ENCODE measurements at regions not wholly inside any gene's neighbourhood (a gene's known extent, or its start where the extent isn't known, plus 50 kb on each side); places are given as distances from the start of the nearest gene placed in this dataset.
A peak's percentile ranks its signal among the peaks of the same experiment; 100 is the strongest.
"Not testable (repeated sequence)": the region's sequence is repeated elsewhere in the genome, so short reads cannot be mapped to it uniquely, and the experiment has no call there.

GRCh38 chr12:131387281-131388163, 323.4 kb upstream of the SFSWAP start:
- DNase-seq (ENCODE audit: low read depth): peak; percentile 83
- H3K4me3 ChIP-seq (ENCODE audit: low read depth, low read length): no peak overlapping the region
- TF ChIP-seq CTCF (IDR thresholded peaks at IDR 0.05; ENCODE audit: low read depth, low read length) (no peak), MYC (IDR thresholded peaks at IDR 0.05; ENCODE audit: low read depth, low read length) (no peak), MAX (IDR thresholded peaks at IDR 0.05; ENCODE audit: low read depth, low read length) (no peak), POLR2A (IDR thresholded peaks at IDR 0.05; ENCODE audit: extremely low read depth, insufficient read length) (no peak)

DNA sequence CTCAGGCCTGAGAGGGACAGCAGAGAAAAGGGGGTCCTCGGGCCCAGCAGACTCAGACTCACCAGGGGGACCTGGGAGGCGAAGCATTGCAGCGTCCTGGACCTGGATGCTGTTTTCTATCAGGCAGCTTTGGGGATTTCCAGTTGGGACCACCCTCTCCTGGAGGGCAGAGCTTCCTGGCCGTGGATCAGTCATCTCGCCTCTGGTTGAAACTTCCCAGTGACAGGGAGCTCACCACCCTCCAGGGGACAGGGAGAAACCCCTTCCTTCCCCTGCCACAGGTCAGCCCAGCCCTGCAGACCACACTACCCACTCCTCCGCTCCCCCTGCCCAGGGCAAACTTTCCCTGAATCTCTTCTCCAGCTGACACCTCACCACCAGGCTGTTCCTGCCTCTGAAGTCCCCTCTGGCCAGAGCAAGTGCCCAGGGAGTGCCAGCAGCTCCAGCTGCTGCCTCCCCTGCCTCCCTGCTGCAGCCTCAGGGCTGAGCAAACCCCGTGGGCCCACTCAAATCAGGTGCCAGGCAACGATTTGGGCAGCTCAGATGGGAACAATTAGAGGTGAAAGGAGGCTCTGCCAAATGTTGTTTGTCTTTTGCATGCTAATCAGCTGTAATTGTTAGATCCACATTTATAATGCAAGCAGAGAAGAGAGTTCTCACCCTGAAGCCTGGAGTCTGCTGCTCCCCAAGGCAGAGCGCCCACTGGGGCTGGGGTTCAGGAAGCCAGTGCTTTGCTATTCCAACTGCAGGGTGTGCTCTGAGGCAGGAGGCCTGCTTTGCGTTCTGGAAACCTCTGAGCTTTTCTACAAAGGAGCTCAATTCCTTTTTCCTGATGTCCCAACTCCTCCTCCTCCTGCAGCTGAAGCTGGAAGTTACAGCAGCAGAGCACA, 322.5 kb upstream of the SFSWAP start:
- not testable (repeated sequence) for DNase-seq (ENCODE audit: low read depth); H3K4me3 ChIP-seq (ENCODE audit: low read depth, low read length)

DNA sequence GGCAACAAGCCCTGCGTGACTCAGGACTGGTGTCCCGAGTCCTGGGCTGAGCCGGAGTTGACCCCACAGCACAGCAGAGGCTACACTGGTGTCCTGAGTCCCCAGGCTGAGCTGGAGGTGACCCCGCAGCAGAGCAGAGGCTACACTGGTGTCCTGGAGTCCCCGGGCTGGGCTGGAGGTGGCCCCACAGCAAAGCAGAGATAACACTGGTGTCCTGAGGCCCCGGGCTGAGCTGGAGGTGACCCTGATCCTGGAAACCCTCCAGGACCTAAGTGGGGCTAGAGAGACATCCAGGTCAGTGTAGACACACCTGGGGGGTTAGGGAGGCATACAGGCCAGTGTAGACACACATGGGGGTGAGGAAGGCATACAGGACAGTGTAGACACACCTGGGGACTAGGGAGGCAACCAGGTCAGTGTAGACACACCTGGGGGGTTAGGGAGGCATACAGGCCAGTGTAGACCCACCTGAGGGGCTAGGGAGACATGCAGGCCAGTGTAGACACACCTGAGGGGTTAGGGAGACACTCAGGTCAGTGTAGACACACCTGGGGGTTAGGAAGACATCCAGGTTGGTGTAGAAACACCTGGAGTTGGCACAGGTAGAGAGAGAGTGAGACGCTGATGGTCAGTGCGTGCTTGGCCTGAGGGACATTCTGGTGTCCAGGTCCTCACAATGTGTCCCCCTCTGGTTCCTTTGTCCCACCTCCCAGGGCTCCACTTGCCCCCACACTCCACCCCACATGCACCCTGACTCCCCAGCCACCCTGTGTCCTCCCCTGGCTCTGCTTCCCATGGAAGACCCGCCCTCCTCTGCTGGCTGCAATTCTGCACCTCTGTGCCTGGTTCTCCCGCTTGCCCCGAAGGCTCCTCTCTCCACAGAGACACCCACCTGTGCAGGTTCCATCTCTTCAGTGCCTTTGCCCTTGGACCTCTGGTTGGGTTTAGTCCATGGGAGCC, 321.6 kb upstream of the SFSWAP start:
- H3K4me3 ChIP-seq (ENCODE audit: low read depth, low read length): no peak overlapping the region
- TF ChIP-seq POLR2A (IDR thresholded peaks at IDR 0.05; ENCODE audit: extremely low read depth, insufficient read length) (no peak), CTCF (IDR thresholded peaks at IDR 0.05; ENCODE audit: low read depth, low read length) (no peak), MAX (IDR thresholded peaks at IDR 0.05; ENCODE audit: low read depth, low read length) (no peak), MYC (IDR thresholded peaks at IDR 0.05; ENCODE audit: low read depth, low read length) (no peak)
- DNase-seq (ENCODE audit: low read depth): no peak

- DNase-seq (ENCODE audit: low read depth): peak; percentile 46
- no peak overlapping the region for H3K4me3 ChIP-seq (ENCODE audit: low read depth, low read length)
- TF ChIP-seq POLR2A (IDR thresholded peaks at IDR 0.05; ENCODE audit: extremely low read depth, insufficient read length) (no peak), MYC (IDR thresholded peaks at IDR 0.05; ENCODE audit: low read depth, low read length) (no peak), MAX (IDR thresholded peaks at IDR 0.05; ENCODE audit: low read depth, low read length) (no peak), CTCF (IDR thresholded peaks at IDR 0.05; ENCODE audit: low read depth, low read length) (no peak)
Observed at GRCh38 chr12:131390412-131391334, 320.2 kb upstream of the SFSWAP start.

- no peak for DNase-seq (ENCODE audit: low read depth)
- TF ChIP-seq MAX (IDR thresholded peaks at IDR 0.05; ENCODE audit: low read depth, low read length) (no peak), MYC (IDR thresholded peaks at IDR 0.05; ENCODE audit: low read depth, low read length) (no peak), CTCF (IDR thresholded peaks at IDR 0.05; ENCODE audit: low read depth, low read length) (no peak), POLR2A (IDR thresholded peaks at IDR 0.05; ENCODE audit: extremely low read depth, insufficient read length) (no peak)
- no peak overlapping the region for H3K4me3 ChIP-seq (ENCODE audit: low read depth, low read length)
Observed at GRCh38 chr12:131391399-131391798, 319.5 kb upstream of the SFSWAP start.

GRCh38 chr12:131394752-131395151, 316.1 kb upstream of the SFSWAP start:
- H3K4me3 ChIP-seq (ENCODE audit: low read depth, low read length); DNase-seq (ENCODE audit: low read depth): not testable (repeated sequence)

GRCh38 chr12:131395209-131395684, 315.6 kb upstream of the SFSWAP start:
- H3K4me3 ChIP-seq (ENCODE audit: low read depth, low read length); DNase-seq (ENCODE audit: low read depth): not testable (repeated sequence)

All from NB4 (cell line).